H9 (cell line): ENCODE measurements at regions not wholly inside any gene's neighbourhood (a gene's known extent, or its start where the extent isn't known, plus 50 kb on each side); places are given as distances from the start of the nearest gene placed in this dataset.

ENCODE experiments used
- DNase-seq: peaks from one replicate; pipeline ENCODE4 v3.0.0-alpha.2; 2017
- H2AFZ ChIP-seq: one replicate; pipeline ENCODE4 v1.6.1; 2013; ENCODE audit warnings: mild to moderate bottlenecking, low read length, control low read depth, moderate library complexity
- H2AK5ac ChIP-seq: 2 replicates; pipeline ENCODE4 v1.6.1; 2013; ENCODE audit warnings: low read length, control low read depth, mixed read lengths; ENCODE audit not compliant: insufficient read length
- H2BK120ac ChIP-seq: one replicate; pipeline ENCODE4 v1.6.1; 2013; ENCODE audit warnings: low read depth, mild to moderate bottlenecking, low read length, control low read depth, inconsistent platforms; ENCODE audit not compliant: poor library complexity, severe bottlenecking
- H2BK12ac ChIP-seq: 2 replicates; pipeline ENCODE4 v1.6.1; 2013; ENCODE audit warnings: low read length, control low read depth, mixed read lengths, low read depth; ENCODE audit not compliant: insufficient read length
- H2BK15ac ChIP-seq: 2 replicates; pipeline ENCODE4 v1.6.1; 2013; ENCODE audit warnings: low read depth, low read length, control low read depth
- H2BK20ac ChIP-seq: one replicate; pipeline ENCODE4 v1.6.1; 2013; ENCODE audit warnings: low read depth, mild to moderate bottlenecking, low read length, control low read depth, inconsistent platforms; ENCODE audit not compliant: poor library complexity, severe bottlenecking
- H2BK5ac ChIP-seq: 2 replicates; pipeline ENCODE4 v1.6.1; 2013; ENCODE audit warnings: low read length, control low read depth, mixed read lengths; ENCODE audit not compliant: insufficient read length
- H3K14ac ChIP-seq: 2 replicates; pipeline ENCODE4 v1.6.1; 2013; ENCODE audit warnings: low read length, control low read depth; ENCODE audit not compliant: insufficient read depth
- H3K18ac ChIP-seq: 2 replicates; pipeline ENCODE4 v1.6.1; 2013; ENCODE audit warnings: low read depth, mild to moderate bottlenecking, mixed read lengths, low read length, control low read depth; ENCODE audit not compliant: insufficient read length
- H3K23ac ChIP-seq: 2 replicates; pipeline ENCODE4 v1.6.1; 2013; ENCODE audit warnings: low read length, control low read depth, mixed read lengths, low read depth; ENCODE audit not compliant: insufficient read length
- H3K23me2 ChIP-seq: 2 replicates; pipeline ENCODE4 v1.6.1; 2013; ENCODE audit warnings: low read depth, mild to moderate bottlenecking, mixed read lengths, low read length, control low read depth; ENCODE audit not compliant: insufficient read length, poor library complexity, severe bottlenecking
- H3K27ac ChIP-seq: 2 replicates; pipeline ENCODE4 v1.5.1; 2013; ENCODE audit warnings: low read length, control low read depth, mixed read lengths, low read depth; ENCODE audit not compliant: insufficient read length
- H3K27me3 ChIP-seq: 2 replicates; pipeline ENCODE4 v1.6.1; 2013; ENCODE audit warnings: low read length, control low read depth, inconsistent platforms; ENCODE audit not compliant: insufficient read depth
- H3K4ac ChIP-seq: 2 replicates; pipeline ENCODE4 v1.6.1; 2013; ENCODE audit warnings: low read depth, mild to moderate bottlenecking, control low read depth, inconsistent platforms, low read length, moderate library complexity
- H3K4me1 ChIP-seq: 2 replicates; pipeline ENCODE4 v1.6.1; 2013; ENCODE audit warnings: low read length, control low read depth, inconsistent platforms; ENCODE audit not compliant: insufficient read depth
- H3K4me2 ChIP-seq: 2 replicates; pipeline ENCODE4 v1.6.1; 2013; ENCODE audit warnings: low read length, control low read depth, mixed read lengths; ENCODE audit not compliant: insufficient read length, insufficient read depth
- H3K56ac ChIP-seq: 2 replicates; pipeline ENCODE4 v1.6.1; 2013; ENCODE audit warnings: low read depth, mild to moderate bottlenecking, mixed read lengths, low read length, control low read depth; ENCODE audit not compliant: insufficient read length
- H3K79me1 ChIP-seq: 2 replicates; pipeline ENCODE4 v1.6.1; 2013; ENCODE audit warnings: low read depth, mild to moderate bottlenecking, moderate library complexity, low read length, control low read depth, inconsistent platforms; ENCODE audit not compliant: insufficient read depth, poor library complexity, severe bottlenecking
- H3K79me2 ChIP-seq: 2 replicates; pipeline ENCODE4 v1.6.1; 2013; ENCODE audit warnings: low read length, control low read depth, inconsistent platforms; ENCODE audit not compliant: insufficient read depth
- H3K9ac ChIP-seq: 2 replicates; pipeline ENCODE4 v1.6.1; 2013; ENCODE audit warnings: low read length, control low read depth, mixed read lengths; ENCODE audit not compliant: insufficient read length; ENCODE audit errors: extremely low read depth
- H3K9me3 ChIP-seq: one replicate; pipeline ENCODE4 v1.6.1; 2013; ENCODE audit warnings: low read depth, low read length, inconsistent platforms; ENCODE audit not compliant: control insufficient read depth
- H3T11ph ChIP-seq: one replicate; pipeline ENCODE4 v1.6.1; 2013; ENCODE audit warnings: mild to moderate bottlenecking, low read length, control low read depth, inconsistent platforms
- H4K20me1 ChIP-seq: one replicate; pipeline ENCODE4 v1.6.1; 2013; ENCODE audit not compliant: control insufficient read depth, insufficient read length, insufficient read depth
- H4K5ac ChIP-seq: 2 replicates; pipeline ENCODE4 v1.6.1; 2013; ENCODE audit warnings: low read depth, mild to moderate bottlenecking, mixed read lengths, low read length, control low read depth; ENCODE audit not compliant: insufficient read length
- H4K8ac ChIP-seq: replicated peaks from 2 replicates; pipeline ENCODE4 v1.6.1; 2013; ENCODE audit warnings: low read length, control low read depth, mixed read lengths, low read depth; ENCODE audit not compliant: insufficient read length
- H4K91ac ChIP-seq: 2 replicates; pipeline ENCODE4 v1.6.1; 2013; ENCODE audit warnings: low read depth, mild to moderate bottlenecking, moderate library complexity, mixed read lengths, low read length, control low read depth; ENCODE audit not compliant: insufficient read length
- H3K27ac Mint-ChIP-seq, 3 experiments: 2 replicates in 2 of 3; 3 replicates in 1 of 3; pipeline ENCODE4 v1.8.0; 2020 to 2021; ENCODE audit warnings: mixed read lengths in 3 of 3, mild to moderate bottlenecking in 1 of 3, moderate library complexity in 1 of 3
- H3K27me3 Mint-ChIP-seq: 2 replicates; pipeline ENCODE4 v1.8.0; 2021; ENCODE audit warnings: low read depth, mild to moderate bottlenecking, moderate library complexity, mixed read lengths
- H3K36me3 Mint-ChIP-seq, 3 experiments: 2 replicates in 2 of 3; 3 replicates in 1 of 3; pipeline ENCODE4 v1.8.0; 2020 to 2021; ENCODE audit warnings: low read depth in 3 of 3, mixed read lengths in 3 of 3; ENCODE audit not compliant: insufficient read depth in 1 of 3
- H3K4me1 Mint-ChIP-seq, 2 experiments: 2 replicates each; pipeline ENCODE4 v1.8.0; 2020; ENCODE audit warnings: mixed read lengths in 2 of 2
- H3K4me3 Mint-ChIP-seq, 2 experiments: 2 replicates in 1 of 2; 3 replicates in 1 of 2; pipeline ENCODE4 v1.8.0; 2020 to 2021; ENCODE audit warnings: mild to moderate bottlenecking in 2 of 2, mixed read lengths in 2 of 2, moderate library complexity in 1 of 2
- H3K9me3 Mint-ChIP-seq, 2 experiments: 2 replicates in 1 of 2; 3 replicates in 1 of 2; pipeline ENCODE4 v1.8.0; 2020; ENCODE audit warnings: mild to moderate bottlenecking in 2 of 2, mixed read lengths in 2 of 2, moderate library complexity in 1 of 2
- CTCF ChIP-seq: fragments of 200-600 bp; sonication (generic); conservative IDR thresholded peaks from 3 replicates; pipeline ENCODE4 v1.8.0; 2021; ENCODE audit warnings: antibody characterized with exemption, mild to moderate bottlenecking
- WGBS: extraction: QIAGEN DNeasy Blood & Tissue Kit; methylation state at CpG from one replicate; pipeline ENCODE4 v1.1.7; 2013; ENCODE audit warnings: missing lambda C conversion rate, low lambda C conversion rate, mixed read lengths; ENCODE audit not compliant: insufficient read length; ENCODE audit errors: extremely low coverage; 5-methylcytosine and 5-hydroxymethylcytosine counted together

DNA sequence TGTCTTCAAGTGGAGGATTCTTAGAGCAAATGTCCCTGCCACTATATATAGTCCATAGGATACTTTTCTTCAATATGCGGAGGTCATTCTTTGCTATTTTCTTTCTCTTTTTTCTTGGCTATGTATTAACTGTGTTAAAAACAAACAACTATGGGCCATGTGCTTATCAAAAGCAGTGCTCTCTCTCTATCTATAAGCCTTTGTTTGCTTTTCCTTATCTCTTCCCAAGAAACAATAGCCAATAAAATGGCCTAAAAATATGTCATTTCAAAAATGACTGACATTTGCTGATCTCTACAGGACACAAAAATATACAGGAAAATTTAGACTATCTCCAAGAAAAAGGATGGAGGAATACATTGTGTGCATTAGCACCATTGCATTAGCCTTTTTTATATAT is 212.1 kb downstream of the MAF start:
- no CpG with 5 or more reads among the region's 1 CpG for WGBS
- no peak for TF ChIP-seq CTCF
- no peak for DNase-seq
- H3K9me3 ChIP-seq, result no peaks in the 10 kb centered on the region
- H2BK5ac ChIP-seq, result no peak overlapping the region
- no peak overlapping the region for H3K23ac ChIP-seq
- H2AK5ac ChIP-seq, result no peak overlapping the region
- no peak overlapping the region for H3K9ac ChIP-seq
- H4K91ac ChIP-seq, result no peak overlapping the region
- H3K23me2 ChIP-seq, result no peaks in the 10 kb centered on the region
- no peak overlapping the region for H3K14ac ChIP-seq
- peaks cover 8 to 10% of the 10 kb centered on the region in 2 experiments for H3K9me3 Mint-ChIP-seq
- H3T11ph ChIP-seq, result no peak overlapping the region
- H3K4me3 Mint-ChIP-seq, result no peak overlapping the region
- H3K4me1 ChIP-seq, result no peaks in the 10 kb centered on the region
- H4K5ac ChIP-seq, result no peak overlapping the region
- no peak overlapping the region for H3K27ac ChIP-seq
- H3K27me3 ChIP-seq, result no peaks in the 10 kb centered on the region
- H3K18ac ChIP-seq, result no peak overlapping the region
- H3K4ac ChIP-seq, result no peak overlapping the region
- no peak overlapping the region for H2AFZ ChIP-seq
- peaks cover 13 to 14% of the 10 kb centered on the region in 2 experiments for H3K4me1 Mint-ChIP-seq
- no peak overlapping the region for H2BK15ac ChIP-seq
- no peak overlapping the region for H4K8ac ChIP-seq
- no peak overlapping the region for H2BK12ac ChIP-seq
- H3K79me2 ChIP-seq, result no peaks in the 10 kb centered on the region
- H3K36me3 Mint-ChIP-seq, result peaks cover 5 to 13% (median 7%) of the 10 kb centered on the region in 3 experiments
- H3K27me3 Mint-ChIP-seq, result peaks cover 5% of the 10 kb centered on the region
- no peak overlapping the region for H2BK120ac ChIP-seq
- no peaks in the 10 kb centered on the region for H3K79me1 ChIP-seq
- no peak overlapping the region for H2BK20ac ChIP-seq
- no peak overlapping the region for H3K27ac Mint-ChIP-seq
- no peak overlapping the region for H3K4me2 ChIP-seq
- H4K20me1 ChIP-seq, result no peaks in the 10 kb centered on the region
- H3K56ac ChIP-seq, result no peak overlapping the region
